ENCODE measurements at regions not wholly inside any gene's neighbourhood (a gene's known extent, or its start where the extent isn't known, plus 50 kb on each side); places are given as distances from the start of the nearest gene placed in this dataset.

DNA sequence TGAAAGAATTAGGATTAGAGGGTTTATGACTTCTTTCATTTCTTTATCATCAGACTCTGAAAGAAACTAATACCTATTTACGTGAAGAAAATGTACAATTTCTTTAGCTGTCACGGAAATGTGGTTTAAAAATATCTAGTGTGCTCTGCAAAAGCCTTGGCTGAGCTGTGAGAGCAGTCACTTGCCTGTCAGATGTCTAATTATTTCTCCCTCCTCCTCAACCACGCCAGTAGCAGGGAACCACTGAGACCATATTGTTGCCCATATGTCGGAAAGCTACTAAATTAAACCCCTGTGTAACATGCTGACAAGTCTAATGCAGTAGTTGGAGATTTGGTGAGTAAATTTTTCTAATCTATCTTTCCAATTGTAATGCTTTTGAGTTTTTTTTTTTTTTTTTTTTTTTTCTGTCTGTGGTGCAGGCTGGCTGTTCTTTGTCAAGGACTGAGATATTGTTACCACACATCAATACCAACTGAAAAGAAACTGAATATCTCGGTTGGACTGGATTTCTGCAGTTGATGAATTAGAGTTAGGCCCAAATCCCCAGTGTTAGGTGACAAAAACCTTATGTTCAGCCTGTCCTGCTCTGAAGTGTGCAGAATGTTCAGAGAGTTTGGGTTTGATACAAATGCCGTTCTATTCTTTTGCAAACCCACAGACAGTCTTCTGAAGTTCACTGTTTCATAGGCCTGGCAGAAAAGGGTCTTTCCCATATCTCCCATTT is 302.9 kb upstream of the SYNCRIP start:
- H3K27me3 ChIP-seq (ENCODE audit: insufficient read depth, low read depth), result no peaks in the 10 kb centered on the region
- no peaks in the 10 kb centered on the region for H3K79me2 ChIP-seq (ENCODE audit: insufficient read depth, low read depth)
- no peak overlapping the region for H3K4me2 ChIP-seq
- no peaks in the 10 kb centered on the region for H4K20me1 ChIP-seq (ENCODE audit: insufficient read depth)
- no peak overlapping the region for H2AFZ ChIP-seq (ENCODE audit: low read depth)
- TF ChIP-seq, protein P1, sequence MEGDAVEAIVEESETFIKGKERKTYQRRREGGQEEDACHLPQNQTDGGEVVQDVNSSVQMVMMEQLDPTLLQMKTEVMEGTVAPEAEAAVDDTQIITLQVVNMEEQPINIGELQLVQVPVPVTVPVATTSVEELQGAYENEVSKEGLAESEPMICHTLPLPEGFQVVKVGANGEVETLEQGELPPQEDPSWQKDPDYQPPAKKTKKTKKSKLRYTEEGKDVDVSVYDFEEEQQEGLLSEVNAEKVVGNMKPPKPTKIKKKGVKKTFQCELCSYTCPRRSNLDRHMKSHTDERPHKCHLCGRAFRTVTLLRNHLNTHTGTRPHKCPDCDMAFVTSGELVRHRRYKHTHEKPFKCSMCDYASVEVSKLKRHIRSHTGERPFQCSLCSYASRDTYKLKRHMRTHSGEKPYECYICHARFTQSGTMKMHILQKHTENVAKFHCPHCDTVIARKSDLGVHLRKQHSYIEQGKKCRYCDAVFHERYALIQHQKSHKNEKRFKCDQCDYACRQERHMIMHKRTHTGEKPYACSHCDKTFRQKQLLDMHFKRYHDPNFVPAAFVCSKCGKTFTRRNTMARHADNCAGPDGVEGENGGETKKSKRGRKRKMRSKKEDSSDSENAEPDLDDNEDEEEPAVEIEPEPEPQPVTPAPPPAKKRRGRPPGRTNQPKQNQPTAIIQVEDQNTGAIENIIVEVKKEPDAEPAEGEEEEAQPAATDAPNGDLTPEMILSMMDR (conservative IDR thresholded peaks at IDR 0.05; ENCODE audit: low read depth, low read length), result no peak
- H3K4me3 ChIP-seq (IDR thresholded peaks at IDR 0.05; ENCODE audit: insufficient read depth, low read depth, low read length), result no peak overlapping the region
- no peaks in the 10 kb centered on the region for H3K4me1 ChIP-seq (ENCODE audit: low read depth, poor library complexity, severe bottlenecking)
- H3K27ac ChIP-seq, result no peak overlapping the region
- H3K36me3 ChIP-seq (ENCODE audit: insufficient read depth), result no peaks in the 10 kb centered on the region
- no peak overlapping the region for H3K9ac ChIP-seq

DNA sequence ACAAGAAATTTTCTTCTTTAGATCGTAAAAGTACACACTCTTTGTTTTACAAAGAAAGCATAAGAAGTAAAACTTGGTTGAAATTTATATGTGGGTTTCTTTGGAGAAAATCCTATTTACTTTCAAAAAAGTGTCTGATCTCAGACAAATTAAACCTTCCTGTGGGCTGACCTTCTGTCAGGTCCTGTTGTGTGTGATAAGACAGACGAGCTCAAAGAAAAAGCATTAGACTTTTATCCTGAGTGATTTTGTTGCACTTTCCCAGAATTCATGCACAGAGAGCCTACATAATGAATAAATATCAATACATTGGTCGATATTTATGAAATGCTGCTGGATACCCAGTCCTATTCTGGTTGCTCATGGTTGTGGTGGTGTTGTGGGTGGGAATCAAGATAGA is 302.1 kb upstream of the SYNCRIP start:
- Histone ChIP-seq H3K4me1 (ENCODE audit: low read depth, poor library complexity, severe bottlenecking) (no peaks in the 10 kb centered on the region), H3K36me3 (ENCODE audit: insufficient read depth) (no peaks in the 10 kb centered on the region), H2AFZ (ENCODE audit: low read depth) (no peak overlapping the region), H3K9ac (no peak overlapping the region), H3K79me2 (ENCODE audit: insufficient read depth, low read depth) (no peaks in the 10 kb centered on the region), H3K4me3 (IDR thresholded peaks at IDR 0.05; ENCODE audit: insufficient read depth, low read depth, low read length) (no peak overlapping the region), H4K20me1 (ENCODE audit: insufficient read depth) (no peaks in the 10 kb centered on the region), H3K4me2 (no peak overlapping the region), H3K27me3 (ENCODE audit: insufficient read depth, low read depth) (no peaks in the 10 kb centered on the region), H3K27ac (no peak overlapping the region)
- TF ChIP-seq, protein P1 (conservative IDR thresholded peaks at IDR 0.05; ENCODE audit: low read depth, low read length), result no peak

DNA sequence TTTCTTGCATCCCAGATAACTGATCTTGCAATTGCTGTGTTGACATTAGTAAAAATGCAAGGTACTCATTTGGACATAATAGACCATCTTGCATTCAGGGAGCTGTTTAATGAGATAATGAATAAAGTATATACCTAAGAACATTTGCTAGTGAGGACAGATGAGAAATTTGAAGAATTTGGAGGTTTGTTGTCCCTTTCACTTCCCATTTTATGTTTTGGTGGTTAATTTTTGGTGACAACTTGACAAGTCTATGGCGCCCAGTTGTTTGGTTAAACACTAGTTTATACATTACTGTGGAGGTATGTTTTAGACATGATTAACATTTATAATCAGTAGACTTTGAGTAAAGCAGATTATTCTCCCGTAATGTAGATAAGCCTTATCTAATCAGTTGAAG is 300.2 kb upstream of the SYNCRIP start:
- Histone ChIP-seq H2AFZ (ENCODE audit: low read depth) (no peak overlapping the region), H3K4me2 (no peak overlapping the region), H3K36me3 (ENCODE audit: insufficient read depth) (no peaks in the 10 kb centered on the region), H3K27me3 (ENCODE audit: insufficient read depth, low read depth) (no peaks in the 10 kb centered on the region), H3K9ac (no peak overlapping the region), H3K4me1 (ENCODE audit: low read depth, poor library complexity, severe bottlenecking) (no peaks in the 10 kb centered on the region), H4K20me1 (ENCODE audit: insufficient read depth) (no peaks in the 10 kb centered on the region), H3K27ac (no peak overlapping the region), H3K79me2 (ENCODE audit: insufficient read depth, low read depth) (no peaks in the 10 kb centered on the region), H3K4me3 (IDR thresholded peaks at IDR 0.05; ENCODE audit: insufficient read depth, low read depth, low read length) (no peak overlapping the region)
- TF ChIP-seq, protein P1 (conservative IDR thresholded peaks at IDR 0.05; ENCODE audit: low read depth, low read length), result no peak

DNA sequence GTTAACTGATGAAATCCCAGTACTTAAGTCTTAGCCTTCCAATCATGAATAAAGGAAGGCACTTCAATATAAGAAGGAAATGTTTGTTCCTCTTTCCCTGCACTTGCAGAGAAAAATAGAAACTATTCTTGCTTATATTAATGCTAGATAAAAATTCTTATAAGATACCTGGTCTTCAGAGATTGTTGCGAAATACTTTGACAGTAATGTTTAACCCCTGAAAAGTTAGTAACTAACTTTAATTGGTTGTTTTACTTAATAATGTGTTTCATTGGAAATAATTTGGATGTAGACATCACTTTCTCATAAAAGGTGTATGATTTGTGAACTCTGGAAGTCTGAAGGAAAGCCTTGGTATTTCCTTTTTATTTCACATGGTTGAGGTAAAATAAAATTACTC is 294.2 kb upstream of the SYNCRIP start:
- H2AFZ ChIP-seq (ENCODE audit: low read depth), result no peak overlapping the region
- H4K20me1 ChIP-seq (ENCODE audit: insufficient read depth), result no peaks in the 10 kb centered on the region

More for the DNA sequence above, 294.2 kb upstream of the SYNCRIP start:
- no peak overlapping the region for H3K27ac ChIP-seq
- H3K79me2 ChIP-seq (ENCODE audit: insufficient read depth, low read depth), result no peaks in the 10 kb centered on the region
- no peaks in the 10 kb centered on the region for H3K36me3 ChIP-seq (ENCODE audit: insufficient read depth)
- H3K27me3 ChIP-seq (ENCODE audit: insufficient read depth, low read depth), result no peaks in the 10 kb centered on the region
- no peaks in the 10 kb centered on the region for H3K4me1 ChIP-seq (ENCODE audit: low read depth, poor library complexity, severe bottlenecking)
- no peak overlapping the region for H3K9ac ChIP-seq
- TF ChIP-seq, protein P1 (conservative IDR thresholded peaks at IDR 0.05; ENCODE audit: low read depth, low read length), result no peak
- H3K4me3 ChIP-seq (IDR thresholded peaks at IDR 0.05; ENCODE audit: insufficient read depth, low read depth, low read length), result no peak overlapping the region
- no peak overlapping the region for H3K4me2 ChIP-seq

All from KMS-11 (cell line).